ENCODE measurements at regions not wholly inside any gene's neighbourhood (a gene's known extent, or its start where the extent isn't known, plus 50 kb on each side); places are given as distances from the start of the nearest gene placed in this dataset.

DNA sequence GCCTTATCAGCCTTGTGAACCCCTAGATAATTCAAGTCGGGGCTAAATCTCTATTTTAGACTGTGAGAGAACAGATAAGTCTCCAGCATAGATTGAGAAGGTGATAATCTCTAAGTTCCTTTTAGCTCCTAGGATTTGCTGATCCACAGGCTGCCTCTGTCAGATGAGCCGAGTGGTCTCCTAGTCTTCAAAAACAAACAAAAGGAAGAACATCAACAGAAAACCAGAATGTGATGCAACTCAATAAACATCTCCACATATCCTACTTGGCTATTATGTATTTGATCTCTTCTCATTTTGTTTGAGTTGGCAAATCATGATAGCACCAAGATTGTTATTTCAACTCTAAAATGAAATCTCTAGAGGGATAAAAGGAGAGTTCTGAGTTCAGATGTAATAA is 88.4 kb upstream of the SLC7A11 start:
- WGBS, 2 donors (ENCODE audit: low coverage in 1 of 2) = 31 to 70% methylated on average over 2 of the region's 2 CpGs
- Histone ChIP-seq H3K4me1 (peaks cover 0 to 8% (median 2%) of the 10 kb centered on the region in 4 donors), H3K9me3 (no peaks in the 10 kb centered on the region), H3K4me3 (no peak overlapping the region), H3K27me3 (no peaks in the 10 kb centered on the region), H3K27ac (no peak overlapping the region), H3K36me3 (no peaks in the 10 kb centered on the region)
- in situ Hi-C loops (cut with MboI; ENCODE audit: low pct_ligation_motif_present in 1 of 4, low pct_unique_long_range_greater_than_20kb in 1 of 4, low sequenced_read_pairs in 3 of 4) = no loop called here
- TF ChIP-seq, protein P1, sequence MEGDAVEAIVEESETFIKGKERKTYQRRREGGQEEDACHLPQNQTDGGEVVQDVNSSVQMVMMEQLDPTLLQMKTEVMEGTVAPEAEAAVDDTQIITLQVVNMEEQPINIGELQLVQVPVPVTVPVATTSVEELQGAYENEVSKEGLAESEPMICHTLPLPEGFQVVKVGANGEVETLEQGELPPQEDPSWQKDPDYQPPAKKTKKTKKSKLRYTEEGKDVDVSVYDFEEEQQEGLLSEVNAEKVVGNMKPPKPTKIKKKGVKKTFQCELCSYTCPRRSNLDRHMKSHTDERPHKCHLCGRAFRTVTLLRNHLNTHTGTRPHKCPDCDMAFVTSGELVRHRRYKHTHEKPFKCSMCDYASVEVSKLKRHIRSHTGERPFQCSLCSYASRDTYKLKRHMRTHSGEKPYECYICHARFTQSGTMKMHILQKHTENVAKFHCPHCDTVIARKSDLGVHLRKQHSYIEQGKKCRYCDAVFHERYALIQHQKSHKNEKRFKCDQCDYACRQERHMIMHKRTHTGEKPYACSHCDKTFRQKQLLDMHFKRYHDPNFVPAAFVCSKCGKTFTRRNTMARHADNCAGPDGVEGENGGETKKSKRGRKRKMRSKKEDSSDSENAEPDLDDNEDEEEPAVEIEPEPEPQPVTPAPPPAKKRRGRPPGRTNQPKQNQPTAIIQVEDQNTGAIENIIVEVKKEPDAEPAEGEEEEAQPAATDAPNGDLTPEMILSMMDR (IDR thresholded peaks at IDR 0.05) = no peak
- TF ChIP-seq POLR2AphosphoS5 (IDR thresholded peaks at IDR 0.05) (no peak), EP300 (IDR thresholded peaks at IDR 0.05; ENCODE audit: low read depth) (no peak), POLR2A (IDR thresholded peaks at IDR 0.05) (no peak)
- intact Hi-C loops (cut with DNase I; ENCODE audit: low total_unique reads) = no loop called here
- no peak for DNase-seq

DNA sequence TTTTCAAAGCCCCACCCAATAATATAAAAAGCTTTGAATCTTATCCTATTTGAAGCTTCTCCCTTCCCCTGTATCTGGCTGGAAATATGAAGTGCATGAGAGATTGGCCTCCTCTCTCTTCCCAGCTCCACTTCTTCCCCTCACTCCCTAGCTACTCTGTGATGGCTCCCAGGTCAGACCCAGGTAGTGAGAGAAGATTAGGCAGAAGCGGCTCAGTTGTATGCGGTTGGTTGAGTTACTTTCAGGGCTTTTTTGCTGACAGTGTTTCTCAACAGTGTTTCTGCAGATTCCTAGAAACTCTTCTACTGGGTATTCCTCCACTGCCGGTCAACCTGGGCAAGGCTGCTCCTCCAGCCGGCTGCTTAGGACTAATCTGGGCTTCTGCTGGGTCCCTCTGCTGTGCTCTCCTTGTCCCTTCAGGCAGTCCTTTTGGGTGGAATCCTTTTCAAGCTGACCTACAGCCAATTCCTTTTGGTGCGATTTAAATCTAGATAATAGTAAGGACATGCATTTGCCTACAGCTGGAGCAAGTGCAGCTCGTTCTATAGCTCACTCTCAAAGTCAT is 87.4 kb upstream of the SLC7A11 start:
- intact Hi-C loops (cut with DNase I; ENCODE audit: low total_unique reads) (no loop called here), in situ Hi-C loops (cut with MboI; ENCODE audit: low pct_ligation_motif_present in 1 of 4, low pct_unique_long_range_greater_than_20kb in 1 of 4, low sequenced_read_pairs in 3 of 4) (no loop called here)
- Histone ChIP-seq H3K36me3 (no peaks in the 10 kb centered on the region), H3K27me3 (no peaks in the 10 kb centered on the region), H3K4me1 (peaks cover 0 to 5% (median 0%) of the 10 kb centered on the region in 4 donors), H3K9me3 (no peaks in the 10 kb centered on the region), H3K4me3 (no peak overlapping the region), H3K27ac (no peak overlapping the region)
- WGBS, 2 donors (ENCODE audit: low coverage in 1 of 2) = 85 to 100% methylated on average over 1 to 6 of the region's 6 CpGs
- no peak for DNase-seq
- no peak for TF ChIP-seq POLR2A (IDR thresholded peaks at IDR 0.05)
- TF ChIP-seq EP300 (IDR thresholded peaks at IDR 0.05; ENCODE audit: low read depth) = no peak
- TF ChIP-seq, protein P1 (IDR thresholded peaks at IDR 0.05) = no peak
- TF ChIP-seq POLR2AphosphoS5 (IDR thresholded peaks at IDR 0.05) = no peak

DNA sequence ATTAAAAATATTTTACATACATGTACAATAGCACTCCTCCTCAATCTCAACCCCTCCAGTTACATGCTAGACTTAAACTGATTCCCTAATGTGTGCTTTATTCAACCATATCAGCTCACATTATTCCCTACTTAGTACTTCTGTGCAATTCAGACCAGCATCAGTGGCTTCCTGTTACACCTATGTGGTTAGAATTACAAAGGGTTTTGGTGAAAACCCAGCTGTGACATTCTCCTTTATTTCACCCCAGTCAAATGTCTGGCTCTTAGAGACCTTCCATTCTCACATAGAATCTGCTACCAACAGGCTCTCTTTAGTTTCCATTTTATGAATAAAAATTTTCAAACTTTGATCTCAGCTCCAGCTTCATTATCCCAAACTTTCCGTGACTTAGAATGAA is 85.2 kb upstream of the SLC7A11 start:
- TF ChIP-seq, protein P1 (IDR thresholded peaks at IDR 0.05) = no peak
- TF ChIP-seq EP300 (IDR thresholded peaks at IDR 0.05; ENCODE audit: low read depth) (no peak), POLR2A (IDR thresholded peaks at IDR 0.05) (no peak), POLR2AphosphoS5 (IDR thresholded peaks at IDR 0.05) (no peak)
- in situ Hi-C loops (cut with MboI; ENCODE audit: low pct_ligation_motif_present in 1 of 4, low pct_unique_long_range_greater_than_20kb in 1 of 4, low sequenced_read_pairs in 3 of 4) = no loop called here

DNA sequence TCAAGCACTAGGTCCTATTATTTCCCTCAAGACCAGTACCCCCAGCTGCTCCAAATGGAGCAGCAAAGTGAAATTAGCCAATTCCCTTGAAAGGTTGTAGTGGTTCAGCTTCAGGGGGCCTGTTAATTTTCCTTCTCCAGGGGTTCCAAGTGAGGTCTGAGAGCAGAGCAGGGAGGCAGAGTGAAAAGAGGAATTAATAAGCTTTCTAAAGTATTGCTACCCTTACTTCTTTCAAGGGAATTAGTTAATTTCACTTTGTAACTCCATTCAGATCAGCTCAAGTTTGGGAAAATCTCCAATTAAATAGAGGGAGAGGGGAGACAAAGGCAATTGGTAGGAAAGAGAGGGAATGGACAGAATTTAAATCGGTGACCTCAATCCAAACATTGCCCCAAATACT is 78.7 kb upstream of the SLC7A11 start:
- 93 to 96% methylated on average over 1 of the region's 1 CpG for WGBS, 2 donors (ENCODE audit: low coverage in 1 of 2)
- intact Hi-C loops (cut with DNase I; ENCODE audit: low total_unique reads) = no loop called here
- H3K27me3 ChIP-seq = no peaks in the 10 kb centered on the region
- no peaks in the 10 kb centered on the region for H3K4me1 ChIP-seq
- no peak overlapping the region for H3K27ac ChIP-seq
- no peaks in the 10 kb centered on the region for H3K36me3 ChIP-seq
- TF ChIP-seq, protein P1 (IDR thresholded peaks at IDR 0.05) = no peak
- no peak for TF ChIP-seq EP300 (IDR thresholded peaks at IDR 0.05; ENCODE audit: low read depth)
- TF ChIP-seq POLR2AphosphoS5 (IDR thresholded peaks at IDR 0.05) = no peak
- no peak for TF ChIP-seq POLR2A (IDR thresholded peaks at IDR 0.05)
- in situ Hi-C loops (cut with MboI; ENCODE audit: low pct_ligation_motif_present in 1 of 4, low pct_unique_long_range_greater_than_20kb in 1 of 4, low sequenced_read_pairs in 3 of 4) = no loop called here
- DNase-seq = no peak
- H3K4me3 ChIP-seq = no peak overlapping the region
- H3K9me3 ChIP-seq = no peaks in the 10 kb centered on the region

More for the DNA sequence above, 85.2 kb upstream of the SLC7A11 start:
- intact Hi-C loops (cut with DNase I; ENCODE audit: low total_unique reads) = no loop called here
- Histone ChIP-seq H3K27me3 (no peaks in the 10 kb centered on the region), H3K4me1 (peaks cover 0 to 5% (median 0%) of the 10 kb centered on the region in 4 donors), H3K36me3 (no peaks in the 10 kb centered on the region), H3K27ac (no peak overlapping the region), H3K4me3 (no peak overlapping the region), H3K9me3 (no peaks in the 10 kb centered on the region)
- WGBS, 2 donors (ENCODE audit: low coverage in 1 of 2) = 91 to 95% methylated on average over 1 of the region's 1 CpG
- no peak for DNase-seq
